ENCODE measurements at regions not wholly inside any gene's neighbourhood (a gene's known extent, or its start where the extent isn't known, plus 50 kb on each side); places are given as distances from the start of the nearest gene placed in this dataset.

DNA sequence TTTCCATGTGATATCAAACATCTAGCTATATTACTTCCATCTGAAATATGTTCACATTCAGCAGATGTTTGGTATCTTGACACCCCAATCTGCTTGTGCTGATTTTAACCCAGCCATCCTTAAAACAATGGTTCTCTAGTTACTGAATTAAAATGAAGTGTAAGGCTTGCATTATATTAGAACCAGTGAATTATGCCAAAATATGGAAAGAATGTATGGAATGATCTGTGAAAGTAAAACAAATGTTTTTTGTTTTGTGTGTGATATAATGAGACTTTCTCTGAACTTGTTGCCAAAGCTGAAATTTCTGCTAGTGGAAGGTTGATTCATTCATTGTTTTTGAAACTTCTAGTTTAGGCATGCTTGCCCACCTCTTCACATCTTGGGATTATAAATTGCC, 317.1 kb downstream of the MEX3B start:
- TF ChIP-seq MYC (IDR thresholded peaks at IDR 0.05; ENCODE audit: low read depth, low read length) (no peak), JUN (IDR thresholded peaks at IDR 0.05; ENCODE audit: borderline replicate concordance, insufficient read depth, insufficient read length, low read depth) (no peak), GATA2 (IDR thresholded peaks at IDR 0.05; ENCODE audit: insufficient read depth, insufficient read length, low read depth, low read length) (no peak), FOS (IDR thresholded peaks at IDR 0.05; ENCODE audit: borderline replicate concordance, insufficient read depth, low read length) (no peak), EZH2 (IDR thresholded peaks at IDR 0.05; ENCODE audit: borderline replicate concordance, low read depth, low read length, severe bottlenecking) (no peak), POLR2AphosphoS5 (IDR thresholded peaks at IDR 0.05; ENCODE audit: insufficient read depth, low read depth, low read length) (no peak), POLR2A (IDR thresholded peaks at IDR 0.05; ENCODE audit: low read depth, low read length) (no peak)
- TF ChIP-seq, protein P1, sequence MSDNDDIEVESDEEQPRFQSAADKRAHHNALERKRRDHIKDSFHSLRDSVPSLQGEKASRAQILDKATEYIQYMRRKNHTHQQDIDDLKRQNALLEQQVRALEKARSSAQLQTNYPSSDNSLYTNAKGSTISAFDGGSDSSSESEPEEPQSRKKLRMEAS (IDR thresholded peaks at IDR 0.05; ENCODE audit: insufficient read depth, insufficient read length), result no peak
- TF ChIP-seq, protein P2, sequence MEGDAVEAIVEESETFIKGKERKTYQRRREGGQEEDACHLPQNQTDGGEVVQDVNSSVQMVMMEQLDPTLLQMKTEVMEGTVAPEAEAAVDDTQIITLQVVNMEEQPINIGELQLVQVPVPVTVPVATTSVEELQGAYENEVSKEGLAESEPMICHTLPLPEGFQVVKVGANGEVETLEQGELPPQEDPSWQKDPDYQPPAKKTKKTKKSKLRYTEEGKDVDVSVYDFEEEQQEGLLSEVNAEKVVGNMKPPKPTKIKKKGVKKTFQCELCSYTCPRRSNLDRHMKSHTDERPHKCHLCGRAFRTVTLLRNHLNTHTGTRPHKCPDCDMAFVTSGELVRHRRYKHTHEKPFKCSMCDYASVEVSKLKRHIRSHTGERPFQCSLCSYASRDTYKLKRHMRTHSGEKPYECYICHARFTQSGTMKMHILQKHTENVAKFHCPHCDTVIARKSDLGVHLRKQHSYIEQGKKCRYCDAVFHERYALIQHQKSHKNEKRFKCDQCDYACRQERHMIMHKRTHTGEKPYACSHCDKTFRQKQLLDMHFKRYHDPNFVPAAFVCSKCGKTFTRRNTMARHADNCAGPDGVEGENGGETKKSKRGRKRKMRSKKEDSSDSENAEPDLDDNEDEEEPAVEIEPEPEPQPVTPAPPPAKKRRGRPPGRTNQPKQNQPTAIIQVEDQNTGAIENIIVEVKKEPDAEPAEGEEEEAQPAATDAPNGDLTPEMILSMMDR (IDR thresholded peaks at IDR 0.05; ENCODE audit: extremely low read depth in 1 of 2, insufficient read depth in 1 of 2, low read depth in 1 of 2, low read length in 2 of 2), result no peak
- Histone ChIP-seq H3K79me2 (ENCODE audit: control insufficient read depth, insufficient read depth, low read length) (no peaks in the 10 kb centered on the region), H3K4me3 (replicated peaks in 1 of 3; ENCODE audit: insufficient read depth in 1 of 3, low read depth in 1 of 3, low read length in 3 of 3) (no peak overlapping the region), H4K20me1 (replicated peaks; ENCODE audit: control insufficient read depth, extremely low read depth, insufficient read depth, low read length) (no peaks in the 10 kb centered on the region), H3K27me3 (ENCODE audit: control insufficient read depth in 2 of 2, insufficient read depth in 2 of 2, low read length in 2 of 2) (no peaks in the 10 kb centered on the region), H3K9ac (replicated peaks; ENCODE audit: extremely low read depth, insufficient read depth, low read length) (no peak overlapping the region), H3K36me3 (ENCODE audit: control insufficient read depth in 2 of 2, extremely low read depth in 1 of 2, insufficient read depth in 2 of 2, low read length in 2 of 2) (no peaks in the 10 kb centered on the region), H3K27ac (ENCODE audit: insufficient read depth, low read depth, low read length) (no peak overlapping the region), H3K9me1 (replicated peaks; ENCODE audit: control insufficient read depth, extremely low read depth, insufficient read depth, low read length) (no peaks in the 10 kb centered on the region), H3K9me3 (replicated peaks; ENCODE audit: control insufficient read depth, insufficient read depth, low read length) (no peaks in the 10 kb centered on the region), H3K4me1 (ENCODE audit: control insufficient read depth, extremely low read depth, insufficient read depth, low read length) (no peaks in the 10 kb centered on the region), H2AFZ (ENCODE audit: low read depth, low read length) (no peak overlapping the region), H3K4me2 (ENCODE audit: insufficient read depth, low read length) (no peak overlapping the region)
- ChIA-PET CTCF (no interaction called here), POLR2A (no interaction called here)
- dilution Hi-C loops (cut with MboI; ENCODE audit: extremely low pct_ligation_motif_present, low sequenced_read_pairs), result no loop called here
- no peak for FAIRE-seq
- no TSS peak for BruUV-seq (replicated peaks)
- no peak for DNase-seq (ENCODE audit: low read depth, low spot score)
- intact Hi-C loops (cut with micrococcal nuclease), result loop anchor here (10.0 kb wide), 1 partner anchor 1906 kb away; no protein-coding TSS in a partner anchor
